ENCODE measurements at regions not wholly inside any gene's neighbourhood (a gene's known extent, or its start where the extent isn't known, plus 50 kb on each side); places are given as distances from the start of the nearest gene placed in this dataset.

GRCh38 chr5:130365956-130366355 is 461.7 kb downstream of the CHSY3 start (continued):
- TF ChIP-seq MYBL2 (CRISPR knock-in tag; IDR thresholded peaks at IDR 0.05) (no peak), USF2 (CRISPR knock-in tag; IDR thresholded peaks at IDR 0.05) (no peak), ZNF219 (CRISPR knock-in tag; IDR thresholded peaks at IDR 0.05; ENCODE audit: borderline replicate concordance) (no peak), ZNF281 (CRISPR knock-in tag; IDR thresholded peaks at IDR 0.05) (no peak), E2F4 (CRISPR knock-in tag; IDR thresholded peaks at IDR 0.05; ENCODE audit: borderline replicate concordance, low read depth) (no peak), NFYB (CRISPR knock-in tag; conservative IDR thresholded peaks at IDR 0.05; ENCODE audit: low read depth) (no peak), AR (CRISPR knock-in tag; IDR thresholded peaks at IDR 0.05) (no peak), NFATC4 (CRISPR knock-in tag; IDR thresholded peaks at IDR 0.05) (no peak)

- CTCF ChIA-PET, result no interaction called here
- H3K36me3 Mint-ChIP-seq, result no peaks in the 10 kb centered on the region
- TF ChIP-seq ZNF416 (CRISPR knock-in tag; IDR thresholded peaks at IDR 0.05) (no peak), TCF7 (CRISPR knock-in tag; IDR thresholded peaks at IDR 0.05; ENCODE audit: low read depth) (no peak)
- no peak overlapping the region for H3K4me3 Mint-ChIP-seq
- ATAC-seq (peak; percentile 18; the same call in 1 of the 2 replicates), DNase-seq (ENCODE audit: low spot score) (no peak)
- H3K27me3 Mint-ChIP-seq (ENCODE audit: low read depth), result no peaks in the 10 kb centered on the region
- H3K4me1 Mint-ChIP-seq, result peaks cover 3% of the 10 kb centered on the region; the same call in 1 of the 2 replicates
- peaks cover 3% of the 10 kb centered on the region; the same call in 1 of the 2 replicates for H3K9me3 Mint-ChIP-seq
- no peak overlapping the region for H3K27ac Mint-ChIP-seq
- POLR2A ChIA-PET, result no interaction called here
Measured at GRCh38 chr5:130350131-130350530, 445.9 kb downstream of the CHSY3 start.

GRCh38 chr5:130337179-130337888 is 433.1 kb downstream of the CHSY3 start:
- H3K27me3 Mint-ChIP-seq (ENCODE audit: low read depth), result no peaks in the 10 kb centered on the region
- H3K4me3 Mint-ChIP-seq, result no peak overlapping the region
- no peak overlapping the region for H3K27ac Mint-ChIP-seq
- ATAC-seq (no peak), DNase-seq (ENCODE audit: low spot score) (no peak)
- TF ChIP-seq ZBTB21 (CRISPR knock-in tag; IDR thresholded peaks at IDR 0.05; ENCODE audit: borderline replicate concordance), result no peak
- ChIA-PET POLR2A (no interaction called here), CTCF (no interaction called here)
- H3K4me1 Mint-ChIP-seq, result peaks cover 9% of the 10 kb centered on the region
- H3K36me3 Mint-ChIP-seq, result 0 out of 2 replicates have a peak, but pooled peaks cover 4% of the 10 kb centered on the region
- H3K9me3 Mint-ChIP-seq, result peaks cover 5% of the 10 kb centered on the region; the same call in 1 of the 2 replicates

GRCh38 chr5:130335117-130335516 is 430.9 kb downstream of the CHSY3 start:
- ChIA-PET POLR2A (no interaction called here), CTCF (no interaction called here)
- Mint-ChIP-seq H3K9me3 (peaks cover 24% of the 10 kb centered on the region), H3K4me1 (peaks cover 9% of the 10 kb centered on the region), H3K4me3 (no peak overlapping the region), H3K27ac (no peak overlapping the region), H3K27me3 (ENCODE audit: low read depth) (no peaks in the 10 kb centered on the region), H3K36me3 (peaks cover 21% of the 10 kb centered on the region)
- DNase-seq (ENCODE audit: low spot score), result no peak
- TF ChIP-seq NR1H2 (CRISPR knock-in tag; IDR thresholded peaks at IDR 0.05), result no peak
- TF ChIP-seq NFYB (CRISPR knock-in tag; conservative IDR thresholded peaks at IDR 0.05; ENCODE audit: low read depth), result no peak
- TF ChIP-seq ZNF396 (CRISPR knock-in tag; IDR thresholded peaks at IDR 0.05; ENCODE audit: borderline replicate concordance), result no peak
- no peak for ATAC-seq
